A549 (cell line): ENCODE measurements at regions not wholly inside any gene's neighbourhood (a gene's known extent, or its start where the extent isn't known, plus 50 kb on each side); places are given as distances from the start of the nearest gene placed in this dataset.

Experiments used
- ATAC-seq, 2 experiments: fragments of 200-7000 bp in 1 of 2; fragments of >200 bp in 1 of 2; cut with Nextera tagmentation in 1 of 2; cut with Tn5 transposase in 1 of 2; 3 replicates each; pipeline versions ENCODE4 v1.8.0 to v1.9.1; 2018 to 2020; ENCODE audit warnings: mild to moderate bottlenecking in 1 of 2, moderate library complexity in 1 of 2
- CTCF ChIA-PET: fragments of 300-600 bp; sonication (Branson Sonifier 250); formaldehyde crosslinking; extraction: SDS; loops from one replicate; lab custom pipeline; 2021; ENCODE audit warnings: antibody characterized with exemption, inconsistent platforms; lab: Yijun Ruan, JAX
- POLR2A ChIA-PET: fragments of 350-600 bp; formaldehyde crosslinking; extraction: SDS; loops from one replicate; lab custom pipeline; 2021; ENCODE audit warnings: antibody characterized with exemption, inconsistent platforms; lab: Yijun Ruan, JAX
- DNase-seq, 2 experiments: peaks; one replicate each; pipeline versions ENCODE4 v3.0.0 to v3.0.0-alpha.2; 2011 to 2016; ENCODE audit warnings: low read depth in 1 of 2, low spot score in 1 of 2
- FAIRE-seq: peaks from 2 replicates; lab custom pipeline; 2011; peaks lifted over from hg19 to GRCh38; lab: Jason Lieb, UNC
- H3K27ac ChIP-seq, 2 experiments: fragments of >200 bp; sonication (Bioruptor Twin); formaldehyde crosslinking; 3 replicates each; pipeline ENCODE4 v1.5.1; 2016 to 2017
- H3K4me1 ChIP-seq: fragments of >200 bp; sonication (Bioruptor Twin); formaldehyde crosslinking; 3 replicates; pipeline ENCODE4 v1.6.1; 2016
- H3K4me2 ChIP-seq: fragments of >200 bp; sonication (Bioruptor Twin); formaldehyde crosslinking; 3 replicates; pipeline ENCODE4 v1.6.1; 2016
- H3K4me3 ChIP-seq: fragments of >200 bp; sonication (Bioruptor Twin); formaldehyde crosslinking; 3 replicates; pipeline ENCODE4 v1.5.1; 2016
- H3K9me3 ChIP-seq: fragments of >200 bp; sonication (Bioruptor Twin); formaldehyde crosslinking; 3 replicates; pipeline ENCODE4 v1.6.1; 2016
- CBX8 ChIP-seq: fragments of 200-600 bp; sonication (generic); IDR thresholded peaks from 2 replicates; pipeline ENCODE4 v1.6.1; 2016
- E2F6 ChIP-seq: IDR thresholded peaks from 2 replicates; pipeline ENCODE4 v1.6.1; 2012; ENCODE audit warnings: low read depth, borderline replicate concordance
- EHF ChIP-seq: fragments of 250-450 bp; sonication (Bioruptor Pico); IDR thresholded peaks from 2 replicates; pipeline ENCODE4 v1.5.0; 2020; ENCODE audit warnings: mild to moderate bottlenecking
- ELK1 ChIP-seq: fragments of 150-350 bp; IDR thresholded peaks from 2 replicates; pipeline ENCODE4 v1.6.1; 2014; ENCODE audit warnings: low read depth, mild to moderate bottlenecking, low read length
- FOSL2 ChIP-seq, 2 experiments: fragments of 450-650 bp in 1 of 2; fragments of >200 bp in 1 of 2; sonication (Bioruptor Twin) in 1 of 2; formaldehyde crosslinking; IDR thresholded peaks; 2 replicates each; pipeline versions ENCODE4 v1.5.0 to v1.6.1; 2016 to 2020; ENCODE audit warnings: mild to moderate bottlenecking in 1 of 2, moderate library complexity in 1 of 2
- GATA3 ChIP-seq: IDR thresholded peaks from 2 replicates; pipeline ENCODE4 v1.6.1; 2012; ENCODE audit warnings: borderline replicate concordance
- HDAC2 ChIP-seq: fragments of 200-600 bp; sonication (generic); IDR thresholded peaks from 2 replicates; pipeline ENCODE4 v1.6.1; 2016
- HOXB5 ChIP-seq: fragments of 250-450 bp; sonication (Bioruptor Pico); IDR thresholded peaks from 2 replicates; pipeline ENCODE4 v1.5.0; 2020; ENCODE audit warnings: mild to moderate bottlenecking, moderate library complexity
- JUN ChIP-seq, 2 experiments: fragments of >200 bp; sonication (Bioruptor Twin); formaldehyde crosslinking; IDR thresholded peaks; 2 replicates in 1 of 2; 3 replicates in 1 of 2; pipeline ENCODE4 v1.6.1; 2016 to 2017
- KDM1A ChIP-seq: fragments of 200-600 bp; sonication (generic); IDR thresholded peaks from 2 replicates; pipeline ENCODE4 v1.6.1; 2016; ENCODE audit warnings: low read depth, mild to moderate bottlenecking
- KDM5A ChIP-seq: fragments of 200-600 bp; sonication (generic); IDR thresholded peaks from 2 replicates; pipeline ENCODE4 v1.6.1; 2016; ENCODE audit warnings: antibody characterized with exemption, mild to moderate bottlenecking
- MAFK ChIP-seq: fragments of 450-650 bp; IDR thresholded peaks from 2 replicates; pipeline ENCODE4 v1.6.1; 2014; ENCODE audit not compliant: partially characterized antibody
- MAX ChIP-seq: IDR thresholded peaks from 2 replicates; pipeline ENCODE4 v1.6.1; 2012
- MAZ ChIP-seq: fragments of 150-350 bp; IDR thresholded peaks from 2 replicates; pipeline ENCODE4 v1.6.1; 2014; ENCODE audit warnings: antibody characterized with exemption, low read depth, low read length, borderline replicate concordance
- NFE2L2 ChIP-seq: fragments of 150-350 bp; conservative IDR thresholded peaks from 2 replicates; pipeline ENCODE4 v1.6.1; 2014; ENCODE audit warnings: low read length
- NPAS2 ChIP-seq: fragments of 250-450 bp; sonication (Bioruptor Pico); IDR thresholded peaks from 2 replicates; pipeline ENCODE4 v1.8.0; 2022; ENCODE audit warnings: mild to moderate bottlenecking, moderate library complexity, borderline replicate concordance
- RARB ChIP-seq: fragments of 250-450 bp; sonication (Bioruptor Pico); IDR thresholded peaks from 2 replicates; pipeline ENCODE4 v1.8.0; 2021; ENCODE audit warnings: mild to moderate bottlenecking, moderate library complexity
- RNF2 ChIP-seq: fragments of 200-600 bp; sonication (generic); IDR thresholded peaks from 2 replicates; pipeline ENCODE4 v1.6.1; 2016; ENCODE audit warnings: low read depth, mild to moderate bottlenecking, antibody characterized with exemption, moderate library complexity, borderline replicate concordance
- SREBF2 ChIP-seq: fragments of 450-650 bp; IDR thresholded peaks from 2 replicates; pipeline ENCODE4 v1.6.1; 2014; ENCODE audit warnings: mild to moderate bottlenecking, moderate library complexity
- ZFP36 ChIP-seq: fragments of 450-650 bp; IDR thresholded peaks from 2 replicates; pipeline ENCODE4 v1.6.1; 2014; ENCODE audit warnings: borderline replicate concordance; ENCODE audit not compliant: partially characterized antibody
- WGBS: methylation state at CpG from one replicate; pipeline ENCODE4 v1.1.6; 2017; ENCODE audit errors: missing lambda C conversion rate; 5-methylcytosine and 5-hydroxymethylcytosine counted together
- TF ChIP-seq, protein P1 (sequence below): fragments of >200 bp; sonication (Bioruptor Twin); formaldehyde crosslinking; IDR thresholded peaks from 3 replicates; pipeline ENCODE4 v1.5.1; 2016
- TF ChIP-seq, protein P2 (sequence below): fragments of 200-600 bp; sonication (generic); IDR thresholded peaks from 2 replicates; pipeline ENCODE4 v1.6.1; 2016; ENCODE audit warnings: antibody characterized with exemption, mild to moderate bottlenecking, moderate library complexity
- TF ChIP-seq, protein P3 (sequence below): fragments of 450-650 bp; IDR thresholded peaks from 2 replicates; pipeline ENCODE4 v1.6.1; 2014; ENCODE audit warnings: antibody characterized with exemption

DNA sequence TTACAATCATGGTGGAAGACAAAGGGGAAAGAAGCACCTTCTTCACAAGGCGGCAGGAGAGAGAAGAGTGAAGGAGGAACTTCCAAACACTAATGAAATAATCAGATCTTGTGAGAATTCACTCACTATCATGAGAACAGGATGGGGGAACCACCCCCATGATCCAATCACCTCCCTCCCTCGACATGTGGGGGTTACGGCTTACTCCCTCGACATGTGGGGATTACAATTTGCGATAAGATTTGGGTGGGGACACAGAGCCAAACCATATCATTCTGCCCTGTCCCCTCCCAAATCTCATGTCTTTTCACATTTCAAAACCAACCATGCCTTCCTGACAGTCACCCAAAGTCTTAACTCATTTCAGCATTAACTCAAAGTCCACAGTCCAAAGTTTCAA, 88.7 kb upstream of the PGRMC2 start:
- FAIRE-seq = no peak
- ChIA-PET POLR2A (no interaction called here), CTCF (interaction anchor here (1.2 kb wide), 1 partner anchor 52 kb away, joined by 4 read pairs; no protein-coding TSS in a partner anchor)
- TF ChIP-seq RARB (CRISPR knock-in tag) (no peak), ELK1 (no peak), GATA3 (no peak), CBX8 (no peak), HDAC2 (no peak), MAZ (no peak), KDM1A (no peak)
- TF ChIP-seq, protein P1, sequence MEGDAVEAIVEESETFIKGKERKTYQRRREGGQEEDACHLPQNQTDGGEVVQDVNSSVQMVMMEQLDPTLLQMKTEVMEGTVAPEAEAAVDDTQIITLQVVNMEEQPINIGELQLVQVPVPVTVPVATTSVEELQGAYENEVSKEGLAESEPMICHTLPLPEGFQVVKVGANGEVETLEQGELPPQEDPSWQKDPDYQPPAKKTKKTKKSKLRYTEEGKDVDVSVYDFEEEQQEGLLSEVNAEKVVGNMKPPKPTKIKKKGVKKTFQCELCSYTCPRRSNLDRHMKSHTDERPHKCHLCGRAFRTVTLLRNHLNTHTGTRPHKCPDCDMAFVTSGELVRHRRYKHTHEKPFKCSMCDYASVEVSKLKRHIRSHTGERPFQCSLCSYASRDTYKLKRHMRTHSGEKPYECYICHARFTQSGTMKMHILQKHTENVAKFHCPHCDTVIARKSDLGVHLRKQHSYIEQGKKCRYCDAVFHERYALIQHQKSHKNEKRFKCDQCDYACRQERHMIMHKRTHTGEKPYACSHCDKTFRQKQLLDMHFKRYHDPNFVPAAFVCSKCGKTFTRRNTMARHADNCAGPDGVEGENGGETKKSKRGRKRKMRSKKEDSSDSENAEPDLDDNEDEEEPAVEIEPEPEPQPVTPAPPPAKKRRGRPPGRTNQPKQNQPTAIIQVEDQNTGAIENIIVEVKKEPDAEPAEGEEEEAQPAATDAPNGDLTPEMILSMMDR = no peak
- TF ChIP-seq, protein P2, sequence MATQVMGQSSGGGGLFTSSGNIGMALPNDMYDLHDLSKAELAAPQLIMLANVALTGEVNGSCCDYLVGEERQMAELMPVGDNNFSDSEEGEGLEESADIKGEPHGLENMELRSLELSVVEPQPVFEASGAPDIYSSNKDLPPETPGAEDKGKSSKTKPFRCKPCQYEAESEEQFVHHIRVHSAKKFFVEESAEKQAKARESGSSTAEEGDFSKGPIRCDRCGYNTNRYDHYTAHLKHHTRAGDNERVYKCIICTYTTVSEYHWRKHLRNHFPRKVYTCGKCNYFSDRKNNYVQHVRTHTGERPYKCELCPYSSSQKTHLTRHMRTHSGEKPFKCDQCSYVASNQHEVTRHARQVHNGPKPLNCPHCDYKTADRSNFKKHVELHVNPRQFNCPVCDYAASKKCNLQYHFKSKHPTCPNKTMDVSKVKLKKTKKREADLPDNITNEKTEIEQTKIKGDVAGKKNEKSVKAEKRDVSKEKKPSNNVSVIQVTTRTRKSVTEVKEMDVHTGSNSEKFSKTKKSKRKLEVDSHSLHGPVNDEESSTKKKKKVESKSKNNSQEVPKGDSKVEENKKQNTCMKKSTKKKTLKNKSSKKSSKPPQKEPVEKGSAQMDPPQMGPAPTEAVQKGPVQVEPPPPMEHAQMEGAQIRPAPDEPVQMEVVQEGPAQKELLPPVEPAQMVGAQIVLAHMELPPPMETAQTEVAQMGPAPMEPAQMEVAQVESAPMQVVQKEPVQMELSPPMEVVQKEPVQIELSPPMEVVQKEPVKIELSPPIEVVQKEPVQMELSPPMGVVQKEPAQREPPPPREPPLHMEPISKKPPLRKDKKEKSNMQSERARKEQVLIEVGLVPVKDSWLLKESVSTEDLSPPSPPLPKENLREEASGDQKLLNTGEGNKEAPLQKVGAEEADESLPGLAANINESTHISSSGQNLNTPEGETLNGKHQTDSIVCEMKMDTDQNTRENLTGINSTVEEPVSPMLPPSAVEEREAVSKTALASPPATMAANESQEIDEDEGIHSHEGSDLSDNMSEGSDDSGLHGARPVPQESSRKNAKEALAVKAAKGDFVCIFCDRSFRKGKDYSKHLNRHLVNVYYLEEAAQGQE = no peak
- TF ChIP-seq, protein P3, sequence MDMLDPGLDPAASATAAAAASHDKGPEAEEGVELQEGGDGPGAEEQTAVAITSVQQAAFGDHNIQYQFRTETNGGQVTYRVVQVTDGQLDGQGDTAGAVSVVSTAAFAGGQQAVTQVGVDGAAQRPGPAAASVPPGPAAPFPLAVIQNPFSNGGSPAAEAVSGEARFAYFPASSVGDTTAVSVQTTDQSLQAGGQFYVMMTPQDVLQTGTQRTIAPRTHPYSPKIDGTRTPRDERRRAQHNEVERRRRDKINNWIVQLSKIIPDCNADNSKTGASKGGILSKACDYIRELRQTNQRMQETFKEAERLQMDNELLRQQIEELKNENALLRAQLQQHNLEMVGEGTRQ = no peak
- Histone ChIP-seq H3K4me2 (no peak overlapping the region), H3K9me3 (peaks cover 11% of the 10 kb centered on the region), H3K4me3 (no peak overlapping the region), H3K27ac (no peak overlapping the region), H3K4me1 (peaks cover 8% of the 10 kb centered on the region)
- WGBS = 85% methylated on average over 5 of the region's 5 CpGs
- no peak for DNase-seq
- ATAC-seq = no peak

DNA sequence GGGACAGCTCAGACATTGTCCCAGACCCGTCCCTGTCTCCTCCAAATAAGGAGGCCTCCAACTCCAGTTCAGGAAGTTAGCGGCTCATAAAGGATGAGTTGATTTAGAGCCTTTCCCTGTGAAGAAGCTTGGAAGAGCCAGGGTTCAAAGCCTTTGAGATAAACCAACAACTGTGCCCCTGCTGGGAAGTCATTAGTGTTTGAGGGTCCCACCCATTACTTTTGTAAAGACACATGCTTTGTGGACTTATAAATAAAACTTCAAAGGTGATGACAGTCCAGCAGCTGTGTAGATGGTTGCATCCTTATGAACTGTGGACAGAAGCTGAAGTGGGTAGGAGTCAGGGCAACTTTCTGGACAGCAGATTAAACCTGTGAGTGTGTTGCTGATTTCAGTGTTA, 86.0 kb upstream of the PGRMC2 start:
- DNase-seq (no peak), ATAC-seq (no peak), FAIRE-seq (no peak)
- 0 out of 6 replicates have a peak overlapping the region, but pooled peaks of 1 of the 2 experiments have one; percentile 33 for H3K27ac ChIP-seq
- no peak for TF ChIP-seq KDM5A
- TF ChIP-seq RNF2 = no peak
- TF ChIP-seq E2F6 = no peak
- TF ChIP-seq ZFP36 = no peak
- TF ChIP-seq EHF (CRISPR knock-in tag) = no peak
- no peak for TF ChIP-seq HOXB5
- TF ChIP-seq FOSL2 (IDR thresholded peaks at IDR 0.05) = no peak
- no peak for TF ChIP-seq FOSL2 (CRISPR knock-in tag; IDR thresholded peaks at IDR 0.05)
- TF ChIP-seq, protein P3 = no peak
- no peak for TF ChIP-seq NPAS2 (CRISPR knock-in tag)
- TF ChIP-seq MAFK = no peak
- TF ChIP-seq MAX = no peak
- TF ChIP-seq RARB (CRISPR knock-in tag) = no peak
- TF ChIP-seq JUN (IDR thresholded peaks at IDR 0.05) = no peak
- TF ChIP-seq NFE2L2 = no peak
- no peak for TF ChIP-seq SREBF2
- H3K4me3 ChIP-seq = no peak overlapping the region
- ChIA-PET POLR2A (no interaction called here), CTCF (no interaction called here)
- peaks cover 19% of the 10 kb centered on the region for H3K9me3 ChIP-seq
- H3K4me1 ChIP-seq = no peaks in the 10 kb centered on the region
- WGBS = 89% methylated on average over 2 of the region's 2 CpGs
- no peak overlapping the region for H3K4me2 ChIP-seq
